Neural cell (in vitro differentiated cells): ENCODE measurements at regions not wholly inside any gene's neighbourhood (a gene's known extent, or its start where the extent isn't known, plus 50 kb on each side); places are given as distances from the start of the nearest gene placed in this dataset.

ENCODE experiments used
- H2AFZ ChIP-seq: fragments of 200-600, 300-800 bp; sonication (generic), shearing (Covaris generic); 2 replicates; pipeline ENCODE4 v1.6.0; 2014; ENCODE audit warnings: low read depth, mild to moderate bottlenecking, antibody characterized with exemption, low read length, moderate library complexity
- H3F3A ChIP-seq: fragments of 200-600 bp; shearing (Covaris generic); 2 replicates; pipeline ENCODE4 v1.6.1; 2016; ENCODE audit warnings: mild to moderate bottlenecking, moderate library complexity, mixed read lengths, antibody characterized with exemption, low read length; ENCODE audit not compliant: insufficient read depth, poor library complexity, severe bottlenecking
- H3K27ac ChIP-seq: fragments of 200-600, 300-800 bp; sonication (generic), shearing (Covaris generic); 2 replicates; pipeline ENCODE4 v1.5.1; 2014; ENCODE audit warnings: mild to moderate bottlenecking, low read length, moderate library complexity
- H3K27me3 ChIP-seq: fragments of 300-800, 200-600 bp; sonication (generic), shearing (Covaris generic); 2 replicates; pipeline ENCODE4 v1.6.0; 2014; ENCODE audit warnings: mild to moderate bottlenecking, low read depth, low read length, moderate library complexity; ENCODE audit not compliant: insufficient read depth
- H3K36me3 ChIP-seq: fragments of 300-800, 200-600 bp; sonication (generic), shearing (Covaris generic); 2 replicates; pipeline ENCODE4 v1.5.1; 2014; ENCODE audit warnings: mild to moderate bottlenecking, antibody characterized with exemption, low read length, moderate library complexity; ENCODE audit not compliant: insufficient read depth
- H3K4me2 ChIP-seq: fragments of 300-800, 200-600 bp; sonication (generic), shearing (Covaris generic); 2 replicates; pipeline ENCODE4 v1.6.0; 2014; ENCODE audit warnings: mild to moderate bottlenecking, low read length
- H3K4me3 ChIP-seq: fragments of 300-800, 200-600 bp; sonication (generic), shearing (Covaris generic); 2 replicates; pipeline ENCODE4 v1.5.1; 2014; ENCODE audit warnings: mild to moderate bottlenecking, low read length, moderate library complexity
- H3K79me2 ChIP-seq: fragments of 200-600 bp; shearing (Covaris generic); replicated peaks from 2 replicates; pipeline ENCODE4 v1.6.0; 2014; ENCODE audit warnings: mild to moderate bottlenecking, low read length, moderate library complexity; ENCODE audit not compliant: insufficient read depth
- H3K9ac ChIP-seq: fragments of 300-800, 200-600 bp; sonication (generic), shearing (Covaris generic); 2 replicates; pipeline ENCODE4 v1.6.1; 2016; ENCODE audit warnings: mild to moderate bottlenecking, low read length, mixed read lengths
- H3K9me2 ChIP-seq: fragments of 200-600 bp; shearing (Covaris generic); 2 replicates; pipeline ENCODE4 v1.6.1; 2016; ENCODE audit warnings: mild to moderate bottlenecking, low read length, mixed read lengths; ENCODE audit not compliant: insufficient read depth
- H3K9me3 ChIP-seq: fragments of 200-600, 300-800 bp; sonication (generic), shearing (Covaris generic); 2 replicates; pipeline ENCODE4 v1.6.1; 2016; ENCODE audit warnings: mild to moderate bottlenecking, mixed run types, low read length, moderate library complexity, mixed read lengths
- H4K20me1 ChIP-seq: fragments of 200-600 bp; shearing (Covaris generic); 2 replicates; pipeline ENCODE4 v1.6.1; 2016; ENCODE audit warnings: mild to moderate bottlenecking, mixed run types; ENCODE audit not compliant: insufficient read depth
- CTCF ChIP-seq: fragments of 450-650 bp; IDR thresholded peaks from 2 replicates; pipeline ENCODE4 v1.5.1; 2014; ENCODE audit warnings: antibody characterized with exemption, mild to moderate bottlenecking, moderate library complexity; ENCODE audit not compliant: poor library complexity, severe bottlenecking
- EP300 ChIP-seq: fragments of 450-650 bp; conservative IDR thresholded peaks from 2 replicates; pipeline ENCODE4 v1.6.1; 2014; ENCODE audit warnings: antibody characterized with exemption, mild to moderate bottlenecking, moderate library complexity; ENCODE audit not compliant: poor library complexity, severe bottlenecking
- EZH2 ChIP-seq: fragments of 200-600, 300-800 bp; shearing (Covaris generic), sonication (generic); IDR thresholded peaks from 2 replicates; pipeline ENCODE4 v1.6.1; 2014; ENCODE audit warnings: antibody characterized with exemption, low read length, borderline replicate concordance, mild to moderate bottlenecking; ENCODE audit not compliant: insufficient read depth, poor library complexity, severe bottlenecking
- MXI1 ChIP-seq: fragments of 450-650 bp; conservative IDR thresholded peaks from 2 replicates; pipeline ENCODE4 v1.6.1; 2014; ENCODE audit warnings: antibody characterized with exemption, mild to moderate bottlenecking; ENCODE audit not compliant: poor library complexity, severe bottlenecking
- POLR2AphosphoS5 ChIP-seq: IDR thresholded peaks from 2 replicates; pipeline ENCODE4 v1.6.1; 2012
- RAD21 ChIP-seq: fragments of 450-650 bp; conservative IDR thresholded peaks from 2 replicates; pipeline ENCODE4 v1.6.1; 2014; ENCODE audit warnings: antibody characterized with exemption, mild to moderate bottlenecking, moderate library complexity
- REST ChIP-seq: IDR thresholded peaks from 2 replicates; pipeline ENCODE4 v1.6.1; 2012; ENCODE audit warnings: borderline replicate concordance
- SMC3 ChIP-seq: fragments of 450-650 bp; conservative IDR thresholded peaks from 2 replicates; pipeline ENCODE4 v1.6.1; 2014; ENCODE audit warnings: antibody characterized with exemption, mild to moderate bottlenecking, moderate library complexity; ENCODE audit not compliant: poor library complexity
- TAF1 ChIP-seq: IDR thresholded peaks from 2 replicates; pipeline ENCODE4 v1.6.1; 2012; ENCODE audit warnings: low read depth

DNA sequence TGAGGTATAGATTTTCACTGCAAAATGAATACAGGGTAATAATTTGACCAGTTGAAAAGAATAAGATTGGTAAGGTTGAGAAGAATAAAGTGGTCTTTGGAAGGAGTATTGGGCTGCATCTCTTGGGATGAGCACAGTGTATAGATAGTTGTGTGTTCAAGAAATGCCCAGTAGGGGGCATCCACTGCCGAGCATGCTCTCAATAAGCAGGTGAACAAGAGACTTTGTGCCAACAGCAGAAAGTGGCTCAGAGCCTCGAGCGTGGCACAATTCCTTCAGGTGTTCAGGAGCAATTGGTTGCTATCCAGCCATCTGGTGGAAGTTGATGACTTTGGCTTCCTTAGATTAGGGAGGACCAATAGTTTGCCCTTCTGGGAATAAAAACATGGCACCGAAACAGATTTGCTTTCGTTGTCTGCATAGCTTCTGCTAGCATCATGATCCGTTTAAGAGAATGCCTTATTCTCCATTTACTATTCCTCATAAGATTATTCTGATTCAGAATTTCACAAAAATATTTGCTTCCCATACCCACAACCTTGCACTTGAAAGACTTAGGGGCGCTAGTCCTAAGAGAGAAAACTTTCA, 258.1 kb upstream of the NEIL3 start:
- Histone ChIP-seq H3K79me2 (no peaks in the 10 kb centered on the region), H3K9me2 (no peaks in the 10 kb centered on the region), H3K27me3 (no peaks in the 10 kb centered on the region), H3K36me3 (no peaks in the 10 kb centered on the region), H2AFZ (no peak overlapping the region), H3K4me2 (no peak overlapping the region), H3K9me3 (no peaks in the 10 kb centered on the region), H3K27ac (no peak overlapping the region), H3K4me3 (no peak overlapping the region), H3K9ac (no peak overlapping the region), H4K20me1 (no peaks in the 10 kb centered on the region), H3F3A (no peaks in the 10 kb centered on the region)
- TF ChIP-seq MXI1 = no peak
- no peak for TF ChIP-seq TAF1
- TF ChIP-seq RAD21 = no peak
- no peak for TF ChIP-seq POLR2AphosphoS5
- no peak for TF ChIP-seq EP300
- no peak for TF ChIP-seq REST
- no peak for TF ChIP-seq SMC3
- no peak for TF ChIP-seq CTCF
- TF ChIP-seq EZH2 = no peak

DNA sequence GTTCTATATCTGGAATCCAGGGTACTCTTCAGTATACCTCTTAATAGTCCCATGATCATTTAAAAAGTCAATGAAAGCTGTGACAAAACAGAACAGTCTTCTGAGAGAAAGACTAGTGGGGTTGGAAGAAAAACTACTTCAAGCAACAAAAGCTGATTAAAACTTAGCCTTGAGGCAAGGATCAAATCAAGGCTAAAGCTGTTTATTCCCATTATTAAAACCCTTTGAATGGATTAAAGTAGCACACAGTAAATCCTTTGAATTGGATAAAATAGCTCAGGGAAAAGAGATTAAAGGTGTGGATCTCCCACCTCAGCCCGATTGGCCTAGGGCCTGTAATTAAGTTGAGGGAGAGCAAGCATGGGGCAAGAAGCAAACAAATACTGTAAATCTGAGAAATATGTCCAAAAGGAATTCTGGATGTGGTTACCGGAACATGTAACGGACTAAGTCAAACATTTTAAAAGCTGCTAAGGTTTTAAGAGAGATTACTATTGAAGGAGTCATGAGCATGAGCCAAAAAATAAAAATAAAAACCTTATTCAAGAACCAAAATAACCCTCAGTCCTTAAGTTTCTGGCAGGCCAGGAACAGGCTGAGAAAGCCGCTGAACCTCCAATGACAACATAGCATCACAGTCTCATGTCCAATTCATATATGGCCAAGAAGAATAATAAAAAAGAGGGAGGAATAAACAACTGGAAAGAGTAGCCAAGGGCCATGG, 257.3 kb upstream of the NEIL3 start:
- H3K79me2 ChIP-seq = no peaks in the 10 kb centered on the region
- H4K20me1 ChIP-seq = no peaks in the 10 kb centered on the region
- no peaks in the 10 kb centered on the region for H3F3A ChIP-seq
- no peak overlapping the region for H3K27ac ChIP-seq
- H3K4me3 ChIP-seq = no peak overlapping the region
- no peak overlapping the region for H2AFZ ChIP-seq
- no peaks in the 10 kb centered on the region for H3K9me2 ChIP-seq
- no peaks in the 10 kb centered on the region for H3K9me3 ChIP-seq
- no peak overlapping the region for H3K4me2 ChIP-seq
- no peaks in the 10 kb centered on the region for H3K36me3 ChIP-seq
- H3K27me3 ChIP-seq = no peaks in the 10 kb centered on the region
- H3K9ac ChIP-seq = no peak overlapping the region
- TF ChIP-seq CTCF (no peak), MXI1 (no peak), EP300 (no peak), POLR2AphosphoS5 (no peak)
